Spleen (tissue), 11 donors: ENCODE measurements at regions not wholly inside any gene's neighbourhood (a gene's known extent, or its start where the extent isn't known, plus 50 kb on each side); places are given as distances from the start of the nearest gene placed in this dataset.

Source experiments
- DNase-seq: peaks from one replicate; pipeline ENCODE4 v3.0.0-alpha.2; 2020
- H3K27ac ChIP-seq, 8 donors: fragments of 200-600 bp; sonication (generic) in 7 of 8; 1 replicate in 4 of 8; 2 replicates in 4 of 8; pipeline versions ENCODE4 v1.5.0 to v1.8.0; 2016 to 2021; ENCODE audit warnings: inconsistent platforms in 4 of 8, mild to moderate bottlenecking in 4 of 8, moderate library complexity in 1 of 8
- H3K27me3 ChIP-seq, 7 donors: fragments of 200-600 bp; sonication (generic) in 6 of 7; replicated peaks in 1 of 7; 1 replicate in 4 of 7; 2 replicates in 3 of 7; pipeline versions ENCODE4 v1.5.0 to v1.8.0; 2016 to 2021; ENCODE audit warnings: inconsistent platforms in 3 of 7, mild to moderate bottlenecking in 1 of 7
- H3K36me3 ChIP-seq, 6 donors: fragments of 200-600 bp; sonication (generic) in 5 of 6; 1 replicate in 4 of 6; 2 replicates in 2 of 6; pipeline versions ENCODE4 v1.5.0 to v1.8.0; 2016 to 2021; ENCODE audit warnings: inconsistent platforms in 2 of 6
- H3K4me1 ChIP-seq, 6 donors: fragments of 200-600 bp; sonication (generic) in 5 of 6; 1 replicate in 3 of 6; 2 replicates in 3 of 6; pipeline versions ENCODE4 v1.5.0 to v1.8.0; 2016 to 2021; ENCODE audit warnings: inconsistent platforms in 3 of 6
- H3K4me3 ChIP-seq, 8 donors: fragments of 200-600 bp; sonication (generic) in 7 of 8; 1 replicate in 4 of 8; 2 replicates in 4 of 8; pipeline versions ENCODE4 v1.5.0 to v1.8.0; 2016 to 2021; ENCODE audit warnings: inconsistent platforms in 4 of 8, mild to moderate bottlenecking in 4 of 8, moderate library complexity in 2 of 8
- H3K9me3 ChIP-seq, 8 donors: fragments of 200-600 bp; sonication (generic) in 7 of 8; 1 replicate in 4 of 8; 2 replicates in 4 of 8; pipeline versions ENCODE4 v1.5.0 to v1.8.0; 2016 to 2021; ENCODE audit warnings: inconsistent platforms in 4 of 8
- CTCF ChIP-seq, 11 experiments: fragments of 200-600 bp in 7 of 11; fragments of 450-650 bp in 4 of 11; sonication (generic) in 4 of 11; IDR thresholded peaks in 8 of 11; conservative IDR thresholded peaks in 3 of 11; 1 replicate in 7 of 11; 2 replicates in 4 of 11; pipeline versions ENCODE4 v1.4.0 to v1.8.0; 2016 to 2021; ENCODE audit warnings: antibody characterized with exemption in 11 of 11, inconsistent platforms in 4 of 11, mild to moderate bottlenecking in 1 of 11
- POLR2A ChIP-seq, 3 donors: fragments of 450-650 bp; IDR thresholded peaks; one replicate each; pipeline ENCODE4 v1.5.1; 2017; ENCODE audit warnings: antibody characterized with exemption in 3 of 3, mild to moderate bottlenecking in 1 of 3
- POLR2AphosphoS5 ChIP-seq, 3 donors: sonication (generic); formaldehyde crosslinking; IDR thresholded peaks; one replicate each; pipeline ENCODE4 v1.5.1; 2017; ENCODE audit warnings: antibody characterized with exemption in 3 of 3
- WGBS, 5 donors: extraction: QIAGEN DNeasy Blood & Tissue Kit in 3 of 5; methylation state at CpG; one replicate each; pipeline versions ENCODE4 v1.1.5 to v1.1.7; 2013 to 2018; 5-methylcytosine and 5-hydroxymethylcytosine counted together
- intact Hi-C: fragments of 100-400 bp; cut with DNase I; formaldehyde crosslinking; loops from one replicate; pipeline ENCODE4 v1.15.0; 2023; ENCODE audit warnings: low total_unique reads
- donor health status: healthy with polysubstance abuse.
- donor health status: DM: no; HTN: no; CAD: no; lungs with moderate emphysema.
- donor health status: DM: no; HTN: no; CAD: no.
- donor health status: Bipolar disorder and iron deficiency.
- donor health status: healthy.
- donor health status: DM: no; HTN: no; CAD: no.
- donor health status: DM: yes; HTN: yes; CAD: no.

GRCh38 chr14:86513056-86513455 is 983.1 kb downstream of the FLRT2 start:
- WGBS, 5 donors: 39 to 62% (median 51%) methylated on average over 4 of the region's 4 CpGs
- intact Hi-C loops: no loop called here
- TF ChIP-seq POLR2A (IDR thresholded peaks at IDR 0.05): no peak
- no peak for TF ChIP-seq CTCF (IDR thresholded peaks at IDR 0.05 in 8 of 11, conservative IDR thresholded peaks at IDR 0.05 in 3 of 11)
- no peak for TF ChIP-seq POLR2AphosphoS5 (IDR thresholded peaks at IDR 0.05)

GRCh38 chr14:86510491-86510890 is 980.5 kb downstream of the FLRT2 start:
- intact Hi-C loops: no loop called here
- no peak for DNase-seq
- Histone ChIP-seq H3K4me1 (no peaks in the 10 kb centered on the region), H3K4me3 (no peak overlapping the region), H3K36me3 (no peaks in the 10 kb centered on the region), H3K27ac (no peak overlapping the region), H3K9me3 (peaks cover 0 to 5% (median 0%) of the 10 kb centered on the region in 8 donors), H3K27me3 (no peaks in the 10 kb centered on the region)
- 80 to 98% (median 87%) methylated on average over 5 of the region's 5 CpGs for WGBS, 5 donors
- TF ChIP-seq POLR2AphosphoS5 (IDR thresholded peaks at IDR 0.05) (no peak), POLR2A (IDR thresholded peaks at IDR 0.05) (no peak), CTCF (IDR thresholded peaks at IDR 0.05 in 8 of 11, conservative IDR thresholded peaks at IDR 0.05 in 3 of 11) (no peak)

More at GRCh38 chr14:86513056-86513455, 983.1 kb downstream of the FLRT2 start:
- no peak overlapping the region for H3K27ac ChIP-seq
- no peak overlapping the region for H3K4me3 ChIP-seq
- peaks cover 0 to 5% (median 0%) of the 10 kb centered on the region in 8 donors for H3K9me3 ChIP-seq
- H3K36me3 ChIP-seq: no peaks in the 10 kb centered on the region
- H3K4me1 ChIP-seq: no peaks in the 10 kb centered on the region
- H3K27me3 ChIP-seq: no peaks in the 10 kb centered on the region
- no peak for DNase-seq

GRCh38 chr14:86505808-86506207 is 975.9 kb downstream of the FLRT2 start:
- no peaks in the 10 kb centered on the region for H3K36me3 ChIP-seq
- intact Hi-C loops: no loop called here

GRCh38 chr14:86501611-86502010 is 971.7 kb downstream of the FLRT2 start:
- TF ChIP-seq CTCF (IDR thresholded peaks at IDR 0.05 in 8 of 11, conservative IDR thresholded peaks at IDR 0.05 in 3 of 11): no peak
- TF ChIP-seq POLR2A (IDR thresholded peaks at IDR 0.05): no peak
- no peak for TF ChIP-seq POLR2AphosphoS5 (IDR thresholded peaks at IDR 0.05)
- Histone ChIP-seq H3K36me3 (no peaks in the 10 kb centered on the region), H3K27me3 (no peaks in the 10 kb centered on the region), H3K9me3 (peaks cover 0 to 4% (median 0%) of the 10 kb centered on the region in 8 donors), H3K27ac (no peak overlapping the region), H3K4me1 (no peaks in the 10 kb centered on the region), H3K4me3 (no peak overlapping the region)
- WGBS, 5 donors: 13 to 43% (median 20%) methylated on average over 2 of the region's 2 CpGs
- intact Hi-C loops: no loop called here
- no peak for DNase-seq

More at GRCh38 chr14:86505808-86506207, 975.9 kb downstream of the FLRT2 start:
- Histone ChIP-seq H3K27ac (no peak overlapping the region), H3K4me1 (no peaks in the 10 kb centered on the region), H3K27me3 (no peaks in the 10 kb centered on the region), H3K9me3 (no peaks in the 10 kb centered on the region), H3K4me3 (no peak overlapping the region)
- DNase-seq: no peak
- TF ChIP-seq POLR2A (IDR thresholded peaks at IDR 0.05) (no peak), CTCF (IDR thresholded peaks at IDR 0.05 in 8 of 11, conservative IDR thresholded peaks at IDR 0.05 in 3 of 11) (no peak), POLR2AphosphoS5 (IDR thresholded peaks at IDR 0.05) (no peak)
